Ishikawa (cell line): ENCODE measurements at regions not wholly inside any gene's neighbourhood (a gene's known extent, or its start where the extent isn't known, plus 50 kb on each side); places are given as distances from the start of the nearest gene placed in this dataset.

Source experiments
- CEBPB ChIP-seq: IDR thresholded peaks from 2 replicates; pipeline ENCODE4 v1.6.1; 2012
- CREB1 ChIP-seq: IDR thresholded peaks from 2 replicates; pipeline ENCODE4 v1.6.1; 2012; ENCODE audit warnings: low read depth
- EGR1 ChIP-seq: IDR thresholded peaks from 2 replicates; pipeline ENCODE4 v1.6.1; 2012
- EP300 ChIP-seq: IDR thresholded peaks from 2 replicates; pipeline ENCODE4 v1.6.1; 2012; ENCODE audit warnings: borderline replicate concordance
- FOXM1 ChIP-seq: IDR thresholded peaks from 2 replicates; pipeline ENCODE4 v1.6.1; 2012; ENCODE audit warnings: low read depth, borderline replicate concordance
- NFIC ChIP-seq: IDR thresholded peaks from 2 replicates; pipeline ENCODE4 v1.6.1; 2012
- RAD21 ChIP-seq: IDR thresholded peaks from 2 replicates; pipeline ENCODE4 v1.6.1; 2012; ENCODE audit warnings: low read depth
- TAF1 ChIP-seq: IDR thresholded peaks from 2 replicates; pipeline ENCODE4 v1.6.1; 2012; ENCODE audit warnings: low read depth, mild to moderate bottlenecking
- TCF12 ChIP-seq: IDR thresholded peaks from 2 replicates; pipeline ENCODE4 v1.6.1; 2012; ENCODE audit warnings: low read depth
- TEAD4 ChIP-seq: IDR thresholded peaks from 2 replicates; pipeline ENCODE4 v1.6.1; 2012
- YY1 ChIP-seq: IDR thresholded peaks from 2 replicates; pipeline ENCODE4 v1.6.1; 2012; ENCODE audit warnings: low read depth
- ZBTB7A ChIP-seq: IDR thresholded peaks from 2 replicates; pipeline ENCODE4 v1.6.1; 2012; ENCODE audit warnings: low read depth
- TF ChIP-seq, protein P1 (sequence below): IDR thresholded peaks from 2 replicates; pipeline ENCODE4 v1.6.1; 2012
- TF ChIP-seq, protein P2 (sequence below): IDR thresholded peaks from 2 replicates; pipeline ENCODE4 v1.6.1; 2012; ENCODE audit warnings: low read depth, mild to moderate bottlenecking
- TF ChIP-seq, protein P3 (sequence below): IDR thresholded peaks from 2 replicates; pipeline ENCODE4 v1.6.1; 2012

DNA sequence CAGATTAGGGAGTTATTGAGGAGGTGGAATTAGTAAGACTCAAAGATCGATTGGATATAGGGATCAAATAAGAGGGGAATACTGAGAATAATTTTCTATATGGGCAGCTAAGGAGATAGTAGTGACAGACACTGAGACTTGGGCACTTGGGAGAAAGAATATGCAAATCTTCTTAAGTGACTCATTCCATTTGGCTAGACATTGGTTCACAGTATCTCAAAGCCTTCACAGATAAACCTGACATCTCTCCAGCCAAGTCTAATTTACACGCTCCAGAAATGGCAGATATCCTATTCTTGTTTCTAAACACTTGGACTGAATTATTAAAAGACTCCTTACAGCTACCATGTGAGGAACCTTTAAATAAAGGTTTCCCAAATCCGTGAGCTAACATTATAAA is 104.6 kb upstream of the ADAMTS9 start:
- TF ChIP-seq CEBPB: no peak
- TF ChIP-seq ZBTB7A: no peak
- TF ChIP-seq CREB1: no peak
- TF ChIP-seq, protein P1, sequence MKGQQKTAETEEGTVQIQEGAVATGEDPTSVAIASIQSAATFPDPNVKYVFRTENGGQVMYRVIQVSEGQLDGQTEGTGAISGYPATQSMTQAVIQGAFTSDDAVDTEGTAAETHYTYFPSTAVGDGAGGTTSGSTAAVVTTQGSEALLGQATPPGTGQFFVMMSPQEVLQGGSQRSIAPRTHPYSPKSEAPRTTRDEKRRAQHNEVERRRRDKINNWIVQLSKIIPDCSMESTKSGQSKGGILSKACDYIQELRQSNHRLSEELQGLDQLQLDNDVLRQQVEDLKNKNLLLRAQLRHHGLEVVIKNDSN: no peak
- no peak for TF ChIP-seq TCF12
- no peak for TF ChIP-seq TAF1
- TF ChIP-seq TEAD4: no peak
- TF ChIP-seq, protein P2, sequence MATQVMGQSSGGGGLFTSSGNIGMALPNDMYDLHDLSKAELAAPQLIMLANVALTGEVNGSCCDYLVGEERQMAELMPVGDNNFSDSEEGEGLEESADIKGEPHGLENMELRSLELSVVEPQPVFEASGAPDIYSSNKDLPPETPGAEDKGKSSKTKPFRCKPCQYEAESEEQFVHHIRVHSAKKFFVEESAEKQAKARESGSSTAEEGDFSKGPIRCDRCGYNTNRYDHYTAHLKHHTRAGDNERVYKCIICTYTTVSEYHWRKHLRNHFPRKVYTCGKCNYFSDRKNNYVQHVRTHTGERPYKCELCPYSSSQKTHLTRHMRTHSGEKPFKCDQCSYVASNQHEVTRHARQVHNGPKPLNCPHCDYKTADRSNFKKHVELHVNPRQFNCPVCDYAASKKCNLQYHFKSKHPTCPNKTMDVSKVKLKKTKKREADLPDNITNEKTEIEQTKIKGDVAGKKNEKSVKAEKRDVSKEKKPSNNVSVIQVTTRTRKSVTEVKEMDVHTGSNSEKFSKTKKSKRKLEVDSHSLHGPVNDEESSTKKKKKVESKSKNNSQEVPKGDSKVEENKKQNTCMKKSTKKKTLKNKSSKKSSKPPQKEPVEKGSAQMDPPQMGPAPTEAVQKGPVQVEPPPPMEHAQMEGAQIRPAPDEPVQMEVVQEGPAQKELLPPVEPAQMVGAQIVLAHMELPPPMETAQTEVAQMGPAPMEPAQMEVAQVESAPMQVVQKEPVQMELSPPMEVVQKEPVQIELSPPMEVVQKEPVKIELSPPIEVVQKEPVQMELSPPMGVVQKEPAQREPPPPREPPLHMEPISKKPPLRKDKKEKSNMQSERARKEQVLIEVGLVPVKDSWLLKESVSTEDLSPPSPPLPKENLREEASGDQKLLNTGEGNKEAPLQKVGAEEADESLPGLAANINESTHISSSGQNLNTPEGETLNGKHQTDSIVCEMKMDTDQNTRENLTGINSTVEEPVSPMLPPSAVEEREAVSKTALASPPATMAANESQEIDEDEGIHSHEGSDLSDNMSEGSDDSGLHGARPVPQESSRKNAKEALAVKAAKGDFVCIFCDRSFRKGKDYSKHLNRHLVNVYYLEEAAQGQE: no peak
- no peak for TF ChIP-seq EP300
- TF ChIP-seq FOXM1: no peak
- TF ChIP-seq YY1: no peak
- TF ChIP-seq, protein P3, sequence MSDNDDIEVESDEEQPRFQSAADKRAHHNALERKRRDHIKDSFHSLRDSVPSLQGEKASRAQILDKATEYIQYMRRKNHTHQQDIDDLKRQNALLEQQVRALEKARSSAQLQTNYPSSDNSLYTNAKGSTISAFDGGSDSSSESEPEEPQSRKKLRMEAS: no peak
- no peak for TF ChIP-seq EGR1
- no peak for TF ChIP-seq NFIC
- TF ChIP-seq RAD21: no peak

DNA sequence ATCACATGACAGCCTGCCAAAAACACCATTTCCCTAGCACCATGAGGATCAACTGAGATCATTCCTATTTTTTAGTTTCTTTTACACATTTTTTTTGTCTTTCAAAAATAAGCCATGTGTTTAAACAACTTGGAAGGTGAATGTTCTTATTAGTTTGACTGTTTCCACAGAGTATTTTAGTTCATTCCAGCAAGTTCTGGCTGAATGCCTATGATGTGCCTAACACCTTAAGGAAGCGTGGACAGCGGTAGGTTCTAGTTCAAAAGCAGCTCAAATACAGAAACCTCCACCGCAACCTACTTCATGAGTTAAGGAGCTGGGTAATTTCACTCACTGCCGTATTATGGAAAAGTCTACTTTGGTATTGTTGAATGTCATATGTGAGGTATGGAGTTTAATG is 101.3 kb upstream of the ADAMTS9 start:
- TF ChIP-seq, protein P3: no peak
- TF ChIP-seq YY1 (no peak), EGR1 (no peak), TEAD4 (no peak), CREB1 (no peak), TAF1 (no peak), TCF12 (no peak), FOXM1 (no peak), CEBPB (no peak), RAD21 (no peak), NFIC (no peak), EP300 (no peak), ZBTB7A (no peak)
- TF ChIP-seq, protein P2: no peak
- TF ChIP-seq, protein P1: no peak

DNA sequence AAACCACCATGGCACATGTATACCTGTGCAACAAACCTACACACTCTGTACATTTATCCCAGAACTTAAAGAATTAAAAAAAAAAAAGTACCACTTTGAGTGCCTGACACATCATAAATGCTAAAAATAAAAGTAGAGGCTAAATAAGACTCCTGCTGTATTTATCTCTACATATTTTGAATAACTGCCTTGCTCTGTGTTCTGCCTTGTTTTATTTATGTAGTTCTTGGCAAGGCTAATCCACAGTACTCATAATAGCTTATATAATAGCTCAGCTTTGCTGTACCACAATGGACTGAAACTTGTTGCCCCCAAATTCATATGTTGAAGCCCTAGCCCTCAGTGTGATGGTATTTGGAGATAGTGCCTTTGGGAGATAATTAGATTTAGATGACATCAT is 95.4 kb upstream of the ADAMTS9 start:
- TF ChIP-seq, protein P2: no peak
- no peak for TF ChIP-seq CREB1

DNA sequence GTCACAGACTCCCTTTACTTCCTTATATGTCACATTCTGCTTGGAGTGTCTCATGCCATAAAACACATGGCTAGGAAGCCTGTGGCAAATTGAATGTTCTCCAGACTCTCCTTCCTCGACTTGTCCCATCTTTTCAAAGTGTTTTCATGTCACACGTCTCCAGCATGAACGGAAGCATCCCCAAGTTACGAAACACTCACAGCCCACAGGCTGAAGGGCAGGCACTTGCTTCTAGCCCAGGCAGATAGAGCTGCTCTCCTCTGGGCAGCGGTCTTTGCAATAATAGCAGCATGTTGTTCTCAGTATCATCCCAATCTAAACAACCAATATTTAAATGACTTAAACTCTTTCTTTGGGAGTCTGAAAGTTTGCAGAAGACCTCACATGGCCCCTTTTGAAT is 85.3 kb upstream of the ADAMTS9 start:
- TF ChIP-seq TAF1: no peak
- TF ChIP-seq YY1: no peak
- TF ChIP-seq FOXM1: no peak
- no peak for TF ChIP-seq CREB1
- no peak for TF ChIP-seq EP300
- TF ChIP-seq TCF12: no peak
- TF ChIP-seq EGR1: no peak
- TF ChIP-seq, protein P3: no peak
- TF ChIP-seq, protein P1: no peak
- no peak for TF ChIP-seq ZBTB7A
- no peak for TF ChIP-seq CEBPB
- TF ChIP-seq TEAD4: no peak
